IMR-90 (cell line): ENCODE measurements at regions not wholly inside any gene's neighbourhood (a gene's known extent, or its start where the extent isn't known, plus 50 kb on each side); places are given as distances from the start of the nearest gene placed in this dataset.

ENCODE experiments used
- ATAC-seq: fragments of 200-7000 bp; cut with Tn5 transposase; 2 replicates; pipeline ENCODE4 v1.9.1; 2020; ENCODE audit warnings: low read depth, mild to moderate bottlenecking, moderate library complexity
- BruUV-seq: library from RNA; stranded (reverse); fragments of 400-500 nt; replicated peaks from 2 replicates; lab custom pipeline; 2021; lab: Mats Ljungman, UMichigan
- CTCF ChIA-PET: fragments of 300-600 bp; formaldehyde crosslinking; extraction: SDS; loops from one replicate; lab custom pipeline; 2021; ENCODE audit warnings: antibody characterized with exemption; lab: Yijun Ruan, JAX
- POLR2A ChIA-PET: fragments of 300-600 bp; sonication (Branson Sonifier 250); formaldehyde crosslinking; loops from one replicate; lab custom pipeline; 2022; ENCODE audit warnings: antibody characterized with exemption; ENCODE audit not compliant: unreplicated experiment; lab: Charles Lee
- DNase-seq: peaks from one replicate; pipeline ENCODE4 v3.0.0; 2013
- H2AFZ ChIP-seq: replicated peaks from 2 replicates; pipeline ENCODE3; 2013; ENCODE audit warnings: low read length, mild to moderate bottlenecking; ENCODE audit not compliant: poor library complexity
- H2AK5ac ChIP-seq: 2 replicates; pipeline ENCODE4 v1.6.1; 2013; ENCODE audit warnings: low read depth, low read length, inconsistent platforms
- H2AK9ac ChIP-seq: replicated peaks from 2 replicates; pipeline ENCODE3; 2013; ENCODE audit warnings: mild to moderate bottlenecking, low read depth, low read length, moderate library complexity; ENCODE audit not compliant: poor library complexity
- H2BK120ac ChIP-seq: 2 replicates; pipeline ENCODE4 v1.6.1; 2013; ENCODE audit warnings: low read depth, low read length, inconsistent platforms
- H2BK15ac ChIP-seq: 3 replicates; pipeline ENCODE4 v1.6.1; 2013; ENCODE audit warnings: low read depth, low read length, inconsistent platforms
- H2BK20ac ChIP-seq: 2 replicates; pipeline ENCODE4 v1.6.1; 2013; ENCODE audit warnings: low read depth, mild to moderate bottlenecking, inconsistent platforms, low read length, moderate library complexity
- H2BK5ac ChIP-seq: 2 replicates; pipeline ENCODE4 v1.6.1; 2013; ENCODE audit warnings: mild to moderate bottlenecking, low read depth, low read length, inconsistent platforms; ENCODE audit not compliant: poor library complexity, severe bottlenecking
- H3K14ac ChIP-seq: replicated peaks from 2 replicates; pipeline ENCODE4 v1.6.1; 2013; ENCODE audit warnings: low read depth, low read length, inconsistent platforms
- H3K18ac ChIP-seq: 2 replicates; pipeline ENCODE4 v1.6.1; 2013; ENCODE audit warnings: low read depth, low read length, control low read depth
- H3K23ac ChIP-seq: 2 replicates; pipeline ENCODE4 v1.6.1; 2013; ENCODE audit warnings: low read depth, low read length, inconsistent platforms
- H3K27ac ChIP-seq: 2 replicates; pipeline ENCODE4 v1.5.1; 2013; ENCODE audit warnings: mild to moderate bottlenecking, control low read depth, low read length; ENCODE audit not compliant: insufficient read depth
- H3K27me3 ChIP-seq: 2 replicates; pipeline ENCODE4 v1.6.1; 2013; ENCODE audit warnings: low read length; ENCODE audit not compliant: control insufficient read depth, insufficient read depth
- H3K36me3 ChIP-seq: 2 replicates; pipeline ENCODE4 v1.6.1; 2013; ENCODE audit warnings: low read length, mixed read lengths; ENCODE audit not compliant: control insufficient read depth, insufficient read depth
- H3K4ac ChIP-seq: 2 replicates; pipeline ENCODE4 v1.6.1; 2013; ENCODE audit warnings: low read depth, low read length, inconsistent platforms
- H3K4me1 ChIP-seq: 2 replicates; pipeline ENCODE4 v1.6.1; 2013; ENCODE audit warnings: low read length, mixed read lengths; ENCODE audit not compliant: control insufficient read depth, insufficient read depth
- H3K4me2 ChIP-seq: 2 replicates; pipeline ENCODE4 v1.6.1; 2013; ENCODE audit warnings: low read depth, mild to moderate bottlenecking, control low read depth, low read length, moderate library complexity
- H3K4me3 ChIP-seq: 2 replicates; pipeline ENCODE4 v1.5.1; 2013; ENCODE audit warnings: low read depth, mild to moderate bottlenecking, control low read depth, low read length, moderate library complexity; ENCODE audit not compliant: insufficient read depth
- H3K56ac ChIP-seq: 2 replicates; pipeline ENCODE4 v1.6.1; 2013; ENCODE audit warnings: low read length, inconsistent platforms; ENCODE audit not compliant: insufficient read depth; ENCODE audit errors: extremely low read depth
- H3K79me1 ChIP-seq, 2 experiments: 2 replicates each; pipeline ENCODE4 v1.6.1; 2013; ENCODE audit warnings: low read length in 2 of 2, inconsistent platforms in 1 of 2, low read depth in 1 of 2
- H3K9ac ChIP-seq: 2 replicates; pipeline ENCODE4 v1.6.1; 2013; ENCODE audit warnings: low read depth, low read length, control low read depth
- H3K9me1 ChIP-seq: 2 replicates; pipeline ENCODE4 v1.6.1; 2013; ENCODE audit warnings: low read length, inconsistent platforms; ENCODE audit not compliant: insufficient read depth
- H3K9me3 ChIP-seq: 2 replicates; pipeline ENCODE4 v1.6.1; 2013; ENCODE audit warnings: low read length; ENCODE audit not compliant: control insufficient read depth, insufficient read depth
- H4K20me1 ChIP-seq: 2 replicates; pipeline ENCODE4 v1.6.1; 2013; ENCODE audit warnings: low read length, inconsistent platforms; ENCODE audit not compliant: insufficient read depth
- H4K5ac ChIP-seq: 2 replicates; pipeline ENCODE4 v1.6.1; 2013; ENCODE audit warnings: mild to moderate bottlenecking, low read depth, low read length, control low read depth
- H4K8ac ChIP-seq, 2 experiments: 2 replicates each; pipeline ENCODE4 v1.6.1; 2013; ENCODE audit warnings: low read depth in 2 of 2, low read length in 2 of 2, control low read depth in 1 of 2, inconsistent platforms in 1 of 2
- H4K91ac ChIP-seq: 2 replicates; pipeline ENCODE4 v1.6.1; 2013; ENCODE audit warnings: low read depth, low read length, inconsistent platforms; ENCODE audit not compliant: insufficient read depth
- BHLHE40 ChIP-seq: fragments of 150-350 bp; IDR thresholded peaks from 2 replicates; pipeline ENCODE4 v1.6.1; 2016; ENCODE audit warnings: mild to moderate bottlenecking, low read depth, low read length
- CEBPB ChIP-seq: IDR thresholded peaks from 2 replicates; pipeline ENCODE4 v1.6.1; 2012; ENCODE audit warnings: low read depth, low read length, improper control_type of control experiment
- CHD1 ChIP-seq: IDR thresholded peaks from 2 replicates; pipeline ENCODE4 v1.6.1; 2012; ENCODE audit warnings: low read depth, low read length, improper control_type of control experiment
- ELK1 ChIP-seq: fragments of 150-350 bp; IDR thresholded peaks from 2 replicates; pipeline ENCODE4 v1.6.1; 2016; ENCODE audit warnings: low read depth, mild to moderate bottlenecking, low read length, moderate library complexity, borderline replicate concordance
- FOS ChIP-seq: fragments of 150-350 bp; IDR thresholded peaks from 2 replicates; pipeline ENCODE4 v1.6.1; 2016; ENCODE audit warnings: low read depth, low read length
- MAFK ChIP-seq: IDR thresholded peaks from 2 replicates; pipeline ENCODE4 v1.6.1; 2012; ENCODE audit warnings: low read depth, low read length, improper control_type of control experiment
- MAZ ChIP-seq: IDR thresholded peaks from 2 replicates; pipeline ENCODE4 v1.6.1; 2012; ENCODE audit warnings: low read depth, mild to moderate bottlenecking, low read length, improper control_type of control experiment, moderate library complexity, borderline replicate concordance
- MXI1 ChIP-seq: IDR thresholded peaks from 2 replicates; pipeline ENCODE4 v1.6.1; 2012; ENCODE audit warnings: low read depth, mild to moderate bottlenecking, low read length, moderate library complexity, borderline replicate concordance
- NFE2L2 ChIP-seq: fragments of 150-350 bp; IDR thresholded peaks from 2 replicates; pipeline ENCODE4 v1.6.1; 2016; ENCODE audit warnings: low read depth, mild to moderate bottlenecking, low read length
- RAD21 ChIP-seq: IDR thresholded peaks from 2 replicates; pipeline ENCODE4 v1.6.1; 2012; ENCODE audit warnings: low read length, improper control_type of control experiment
- RCOR1 ChIP-seq: IDR thresholded peaks from 2 replicates; pipeline ENCODE4 v1.6.1; 2012; ENCODE audit warnings: mild to moderate bottlenecking, low read length, improper control_type of control experiment; ENCODE audit not compliant: insufficient replicate concordance
- RFX5 ChIP-seq: IDR thresholded peaks from 2 replicates; pipeline ENCODE4 v1.8.0; 2012; ENCODE audit warnings: low read depth, mild to moderate bottlenecking, low read length, moderate library complexity
- SMC3 ChIP-seq: fragments of 150-350 bp; IDR thresholded peaks from 2 replicates; pipeline ENCODE4 v1.6.1; 2016; ENCODE audit warnings: low read depth, mild to moderate bottlenecking, antibody characterized with exemption, low read length, moderate library complexity
- USF2 ChIP-seq: fragments of 150-350 bp; IDR thresholded peaks from 2 replicates; pipeline ENCODE4 v1.6.1; 2017; ENCODE audit warnings: mild to moderate bottlenecking, antibody characterized with exemption, low read length, low read depth
- WGBS, 2 experiments: methylation state at CpG; one replicate each; pipeline versions ENCODE4 v1.1.5 to v1.1.7; 2013; ENCODE audit warnings: missing lambda C conversion rate in 2 of 2; ENCODE audit not compliant: insufficient read length in 1 of 2; ENCODE audit errors: extremely low coverage in 2 of 2; 5-methylcytosine and 5-hydroxymethylcytosine counted together
- dilution Hi-C: fragments of 300-500 bp; cut with HindIII; formaldehyde crosslinking; loops from one replicate; pipeline ENCODE4 v1.14.3; 2018; ENCODE audit warnings: low sequenced_read_pairs; ENCODE audit not compliant: unreplicated experiment
- in situ Hi-C: fragments of 300-500 bp; cut with MboI; formaldehyde crosslinking; loops from 3 replicates; pipeline ENCODE4 v1.14.3; 2019; ENCODE audit warnings: low sequenced_read_pairs, inconsistent platforms, mixed read lengths
- intact Hi-C: fragments of 100-400 bp; cut with micrococcal nuclease; formaldehyde crosslinking; loops from 2 replicates; pipeline ENCODE4 v1.10.0; 2022

- Histone ChIP-seq H3K23ac (no peak overlapping the region), H3K36me3 (no peaks in the 10 kb centered on the region), H3K4me2 (no peak overlapping the region), H4K20me1 (no peaks in the 10 kb centered on the region), H2AK9ac (no peak overlapping the region), H3K27me3 (no peaks in the 10 kb centered on the region), H3K9me3 (no peaks in the 10 kb centered on the region; the same call in 1 of the 2 replicates), H3K14ac (no peak overlapping the region), H3K4me3 (no peak overlapping the region), H3K56ac (no peak overlapping the region), H2BK5ac (no peak overlapping the region), H3K9ac (no peak overlapping the region), H3K9me1 (0 out of 2 replicates have a peak, but pooled peaks cover 4% of the 10 kb centered on the region), H3K79me1 (no peaks in the 10 kb centered on the region), H4K8ac (no peak overlapping the region), H3K4ac (no peak overlapping the region), H4K5ac (no peak overlapping the region), H2AK5ac (no peak overlapping the region), H3K4me1 (no peaks in the 10 kb centered on the region; the same call in 1 of the 2 replicates), H4K91ac (no peak overlapping the region), H2AFZ (no peak overlapping the region), H2BK120ac (no peak overlapping the region), H2BK15ac (no peak overlapping the region; the same call in 2 of the 3 replicates), H3K27ac (no peak overlapping the region), H3K18ac (no peak overlapping the region), H2BK20ac (peak overlapping the region; percentile 66)
- dilution Hi-C loops = no loop called here
- ChIA-PET CTCF (interaction anchor here (0.6 kb wide), 1 partner anchor 794 kb away, joined by 3 read pairs; no protein-coding TSS in a partner anchor), POLR2A (no interaction called here)
- WGBS, 2 experiments = no CpG with 5 or more reads among the region's 2 CpGs
- no peak for TF ChIP-seq FOS
- TF ChIP-seq MAZ = no peak
- no peak for TF ChIP-seq USF2
- no peak for TF ChIP-seq RAD21
- no peak for TF ChIP-seq CEBPB
- no peak for TF ChIP-seq CHD1
- no peak for TF ChIP-seq SMC3
- no peak for TF ChIP-seq ELK1
- TF ChIP-seq RFX5 = no peak
- TF ChIP-seq NFE2L2 = no peak
- no peak for TF ChIP-seq RCOR1
- TF ChIP-seq BHLHE40 = no peak
- no peak for TF ChIP-seq MXI1
- TF ChIP-seq MAFK = no peak
- BruUV-seq = no TSS peak
- in situ Hi-C loops = loop anchor here (25.0 kb wide), 1 partner anchor 1556 kb away; the partner anchor contains the start of gene CITED2
- intact Hi-C loops = no loop called here
- ATAC-seq (no peak), DNase-seq (no peak)
Measured at GRCh38 chr6:140917911-140918310, 1214.8 kb upstream of the GJE1 start.
